Adipocyte (in vitro differentiated cells): ENCODE measurements at regions not wholly inside any gene's neighbourhood (a gene's known extent, or its start where the extent isn't known, plus 50 kb on each side); places are given as distances from the start of the nearest gene placed in this dataset.

Experiments
- DNase-seq: peaks from one replicate; pipeline ENCODE4 v3.0.0-alpha.2; 2015; ENCODE audit warnings: low read depth
- H3K27me3 ChIP-seq: replicated peaks from 2 replicates; pipeline ENCODE4 v1.7.0; 2013; ENCODE audit warnings: mild to moderate bottlenecking, low read length, moderate library complexity; ENCODE audit not compliant: control insufficient read depth, insufficient read depth
- H3K36me3 ChIP-seq: 2 replicates; pipeline ENCODE4 v1.7.0; 2013; ENCODE audit warnings: low read length, mild to moderate bottlenecking, moderate library complexity; ENCODE audit not compliant: control insufficient read depth, insufficient read depth, severe bottlenecking
- H3K4me1 ChIP-seq: 2 replicates; pipeline ENCODE4 v1.7.0; 2013; ENCODE audit warnings: mild to moderate bottlenecking, low read length, moderate library complexity; ENCODE audit not compliant: control insufficient read depth, insufficient read depth
- H3K4me3 ChIP-seq: 2 replicates; pipeline ENCODE4 v1.7.0; 2013; ENCODE audit warnings: mild to moderate bottlenecking, low read length, moderate library complexity
- H3K9ac ChIP-seq: 2 replicates; pipeline ENCODE4 v1.7.0; 2013; ENCODE audit warnings: mild to moderate bottlenecking, low read length, moderate library complexity
- H3K9me3 ChIP-seq: 2 replicates; pipeline ENCODE4 v1.7.0; 2013; ENCODE audit warnings: mild to moderate bottlenecking, low read length, moderate library complexity; ENCODE audit not compliant: control insufficient read depth

DNA sequence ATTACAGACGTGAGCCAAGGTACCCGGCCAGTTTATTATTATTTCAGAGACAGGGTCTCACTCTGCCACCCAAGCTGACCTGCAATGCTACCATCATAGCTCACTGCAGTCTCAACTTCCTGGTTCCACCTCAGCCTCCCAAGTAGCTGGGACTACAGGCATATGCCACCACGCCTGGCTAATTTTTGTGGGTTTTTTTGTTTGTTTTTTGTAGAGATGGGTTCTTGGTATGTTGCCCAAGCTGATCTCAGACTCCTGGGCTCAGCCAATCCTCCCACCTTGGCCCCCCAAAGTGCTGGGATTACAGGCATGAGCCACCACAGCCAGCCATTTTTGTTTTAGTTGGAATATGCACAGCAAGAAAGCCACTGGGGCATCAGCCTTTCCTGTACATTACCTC, 115.7 kb downstream of the MRM1 start:
- no peak overlapping the region for H3K9ac ChIP-seq
- H3K27me3 ChIP-seq = peaks cover 11% of the 10 kb centered on the region
- H3K4me1 ChIP-seq = no peaks in the 10 kb centered on the region
- no peaks in the 10 kb centered on the region for H3K9me3 ChIP-seq
- no peaks in the 10 kb centered on the region for H3K36me3 ChIP-seq
- H3K4me3 ChIP-seq = no peak overlapping the region
- no peak for DNase-seq

DNA sequence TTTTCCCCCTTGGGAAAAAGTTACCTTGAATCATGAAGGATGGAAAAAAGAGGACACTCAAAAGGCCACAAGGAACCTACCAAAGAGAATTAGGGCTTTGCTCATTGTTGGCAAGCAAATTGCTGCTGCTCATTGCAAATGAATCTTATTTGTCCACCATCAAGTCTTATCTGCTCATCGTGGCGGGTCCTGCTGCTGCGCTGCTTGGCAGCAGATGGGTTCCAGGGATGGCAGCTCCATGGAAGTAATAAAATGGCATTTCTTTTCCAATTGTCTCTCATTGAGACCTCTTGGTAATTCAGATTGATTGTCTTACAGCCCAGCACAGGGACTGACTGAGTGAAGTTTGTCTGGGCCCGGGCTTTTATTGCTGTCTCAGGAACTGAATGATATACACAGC, 118.7 kb downstream of the MRM1 start:
- Histone ChIP-seq H3K4me1 (no peaks in the 10 kb centered on the region), H3K27me3 (peaks cover 31% of the 10 kb centered on the region), H3K4me3 (no peak overlapping the region), H3K9me3 (no peaks in the 10 kb centered on the region), H3K9ac (no peak overlapping the region), H3K36me3 (no peaks in the 10 kb centered on the region)
- no peak for DNase-seq

DNA sequence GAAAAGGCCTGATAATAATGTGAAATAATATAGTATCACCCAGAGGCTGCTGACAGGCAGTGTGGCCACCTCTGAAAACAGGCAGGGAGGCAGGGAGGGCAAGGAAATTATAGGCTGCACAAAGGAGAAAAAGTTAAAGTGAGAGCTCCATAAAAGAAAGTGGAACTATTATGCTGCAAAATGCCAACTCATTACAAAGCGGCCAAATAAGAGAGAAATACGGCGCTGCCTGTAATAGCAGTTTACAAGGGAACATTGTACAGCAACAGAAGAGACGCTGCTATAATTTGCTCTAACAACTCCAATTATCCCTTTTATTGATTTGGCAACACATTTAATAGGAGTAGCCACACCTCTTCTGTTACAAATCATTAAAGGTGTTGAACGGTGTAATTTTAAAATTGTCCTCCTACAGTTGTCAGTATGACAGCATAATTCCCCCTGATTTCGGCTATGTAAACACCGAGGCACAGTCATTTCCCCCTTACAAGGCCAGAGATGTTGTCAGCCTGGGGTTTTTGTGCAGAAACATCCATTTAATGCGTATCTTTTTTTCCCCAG, 120.3 kb downstream of the MRM1 start:
- no peaks in the 10 kb centered on the region for H3K9me3 ChIP-seq
- H3K4me1 ChIP-seq = no peaks in the 10 kb centered on the region
- no peaks in the 10 kb centered on the region for H3K36me3 ChIP-seq
- no peak overlapping the region for H3K9ac ChIP-seq
- peaks cover 38% of the 10 kb centered on the region for H3K27me3 ChIP-seq
- H3K4me3 ChIP-seq = peak overlapping the region; percentile 69
- no peak for DNase-seq

DNA sequence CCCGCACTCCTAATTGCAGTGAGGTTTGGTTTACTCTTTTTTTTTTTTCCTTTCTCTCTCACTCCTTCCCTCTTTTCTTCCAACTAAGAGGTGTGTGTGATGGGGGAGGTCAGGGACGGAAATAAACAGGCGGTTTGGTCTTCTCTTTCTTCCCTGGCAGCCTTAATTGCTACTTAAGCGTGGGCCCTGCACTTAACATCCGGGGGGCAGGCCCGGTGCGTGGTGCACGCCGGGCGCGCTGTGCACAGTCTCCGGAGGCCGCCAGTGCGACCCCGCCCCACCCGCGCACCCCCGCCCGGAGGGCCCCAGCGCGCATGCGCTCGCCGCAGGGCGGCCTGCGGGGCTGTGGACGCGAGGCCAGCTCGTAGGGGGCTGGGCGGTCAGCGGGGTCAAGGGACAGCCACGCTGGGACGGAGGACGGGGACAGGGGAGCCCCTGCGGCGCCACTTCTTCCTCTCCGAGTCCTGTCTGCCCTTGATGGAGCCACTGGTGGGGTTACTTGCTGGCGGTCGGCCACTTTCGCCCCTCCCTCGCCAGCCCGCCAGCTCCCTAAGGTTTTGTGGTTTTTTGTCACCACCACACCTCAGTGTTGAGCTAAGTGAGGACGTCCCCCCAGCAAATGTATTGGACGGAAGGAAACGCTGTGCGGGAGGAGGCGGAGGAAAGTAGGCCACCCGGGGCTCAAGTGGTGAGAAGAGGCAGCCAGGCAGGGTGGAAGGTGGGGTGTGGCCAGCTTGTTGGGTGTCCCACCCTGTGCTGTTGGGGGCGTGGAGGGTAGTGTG, 120.9 kb downstream of the MRM1 start:
- Histone ChIP-seq H3K4me3 (peak overlapping the region; percentile 69), H3K9me3 (no peaks in the 10 kb centered on the region), H3K4me1 (no peaks in the 10 kb centered on the region), H3K36me3 (no peaks in the 10 kb centered on the region), H3K27me3 (peaks cover 44% of the 10 kb centered on the region), H3K9ac (peak overlapping the region; percentile 42)
- peak; percentile 14 for DNase-seq

DNA sequence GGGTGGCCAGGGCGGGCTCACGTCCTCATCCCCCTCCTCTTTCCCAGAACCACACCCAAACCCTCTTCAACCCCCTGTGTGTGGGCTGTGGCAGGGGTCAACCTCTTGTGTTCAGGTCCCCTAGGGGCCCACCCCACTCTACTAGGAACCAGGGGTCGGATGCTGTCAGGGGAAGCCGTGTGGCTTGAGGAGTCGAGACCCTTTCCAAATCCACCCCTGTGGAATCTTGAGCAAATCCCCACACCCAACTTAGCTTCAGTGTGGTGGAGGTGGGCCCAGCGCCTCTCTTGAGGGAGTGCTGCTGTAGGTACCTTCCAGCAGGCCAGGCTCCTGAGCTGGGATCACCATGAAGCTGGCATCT, 121.5 kb downstream of the MRM1 start:
- Histone ChIP-seq H3K9ac (no peak overlapping the region), H3K4me1 (no peaks in the 10 kb centered on the region), H3K27me3 (peaks cover 46% of the 10 kb centered on the region), H3K9me3 (no peaks in the 10 kb centered on the region), H3K4me3 (no peak overlapping the region), H3K36me3 (no peaks in the 10 kb centered on the region)
- DNase-seq = no peak

DNA sequence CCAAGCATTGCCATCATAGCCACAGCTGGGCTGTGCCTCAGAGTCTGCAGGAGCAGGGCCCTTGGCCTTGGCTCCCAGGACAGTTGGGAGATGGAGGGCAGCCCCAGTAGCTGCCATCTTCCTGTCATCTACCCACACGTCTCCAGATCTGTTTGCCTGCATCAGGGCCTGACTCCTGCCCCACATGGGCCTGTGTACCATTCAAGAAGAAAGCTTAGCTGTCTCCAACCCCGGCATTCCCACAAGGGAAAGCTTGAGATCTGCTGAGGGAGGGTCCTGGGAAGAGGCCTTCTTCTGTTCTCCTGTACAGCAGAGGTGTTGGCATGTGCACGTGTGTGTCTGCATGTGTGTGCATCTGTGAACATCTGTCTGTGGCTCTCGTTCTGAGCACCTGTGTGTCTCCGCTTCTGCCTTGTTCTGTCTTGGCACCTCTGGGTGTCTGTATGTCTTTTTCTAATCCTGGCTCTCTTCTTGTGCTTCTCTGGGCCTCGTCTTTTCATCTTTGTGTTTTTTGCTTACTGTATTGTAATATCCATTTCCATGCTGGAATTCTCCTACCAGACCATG, 122.2 kb downstream of the MRM1 start:
- no peak overlapping the region for H3K9ac ChIP-seq
- H3K36me3 ChIP-seq = no peaks in the 10 kb centered on the region
- no peak for DNase-seq
- peaks cover 50% of the 10 kb centered on the region for H3K27me3 ChIP-seq
- H3K9me3 ChIP-seq = no peaks in the 10 kb centered on the region
- no peak overlapping the region for H3K4me3 ChIP-seq
- H3K4me1 ChIP-seq = no peaks in the 10 kb centered on the region

DNA sequence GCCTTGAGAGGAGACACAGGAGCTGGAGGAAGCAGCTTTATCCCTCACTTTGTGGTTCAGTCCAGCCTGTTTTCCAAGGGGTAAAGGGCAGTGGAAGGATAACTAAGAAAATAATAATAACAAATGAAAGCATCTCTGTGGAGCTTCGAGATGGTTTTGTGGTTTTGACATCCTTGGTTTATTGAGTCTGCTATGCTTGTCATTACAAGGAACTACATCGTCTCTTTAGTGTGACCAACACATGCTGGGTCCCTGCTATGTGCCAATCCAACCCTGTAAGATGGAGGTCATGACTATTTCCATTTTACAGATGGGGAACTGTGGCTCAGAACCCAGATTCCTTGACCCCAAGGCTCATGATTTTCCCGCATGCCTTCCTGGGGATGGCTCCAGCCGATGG, 124.8 kb downstream of the MRM1 start:
- H3K9me3 ChIP-seq = no peaks in the 10 kb centered on the region
- no peak overlapping the region for H3K4me3 ChIP-seq
- no peaks in the 10 kb centered on the region for H3K4me1 ChIP-seq
- no peak overlapping the region for H3K9ac ChIP-seq
- H3K36me3 ChIP-seq = no peaks in the 10 kb centered on the region
- DNase-seq = no peak
- peaks cover 75% of the 10 kb centered on the region for H3K27me3 ChIP-seq

DNA sequence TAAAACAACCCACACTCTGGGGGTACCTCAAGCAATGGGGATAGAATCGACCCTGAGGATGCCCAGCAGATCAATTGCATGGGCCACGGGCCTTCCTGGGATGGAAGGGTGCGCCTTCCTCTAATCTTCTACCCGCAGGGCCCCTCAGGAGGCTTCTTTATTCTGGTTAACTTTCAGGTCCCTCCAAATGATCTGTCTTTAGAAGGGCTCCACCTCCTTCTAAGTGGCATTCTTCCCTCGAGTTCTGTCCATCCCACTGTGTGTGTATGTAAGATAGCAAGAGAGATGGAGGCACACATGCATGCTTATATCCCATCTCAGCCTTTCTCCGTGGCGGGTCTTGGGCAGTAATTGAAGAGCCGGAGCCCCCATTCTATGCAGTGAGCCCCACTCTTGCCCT, 125.7 kb downstream of the MRM1 start:
- Histone ChIP-seq H3K4me3 (no peak overlapping the region), H3K36me3 (no peaks in the 10 kb centered on the region), H3K9me3 (no peaks in the 10 kb centered on the region), H3K9ac (no peak overlapping the region), H3K4me1 (no peaks in the 10 kb centered on the region), H3K27me3 (peaks cover 79% of the 10 kb centered on the region)
- no peak for DNase-seq

DNA sequence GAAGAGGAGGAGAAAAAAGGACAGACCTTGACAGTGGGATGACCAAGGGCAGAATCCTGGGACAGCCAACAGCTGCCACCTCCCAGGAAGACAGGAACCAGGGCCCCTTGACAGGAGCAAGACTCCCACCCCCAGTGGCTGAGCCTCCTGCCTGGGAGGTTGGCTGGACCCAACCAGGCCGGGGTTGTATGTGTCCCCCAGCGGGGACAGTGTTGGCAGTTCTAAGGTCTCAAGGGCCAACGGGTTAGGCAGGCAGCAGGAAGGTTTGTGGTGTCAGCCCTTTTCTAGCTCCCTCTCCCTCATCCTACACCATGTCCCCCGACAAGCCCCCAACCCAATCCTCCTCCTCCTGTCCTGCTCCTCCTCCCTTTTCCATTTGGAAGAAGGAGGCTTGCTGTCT, 126.2 kb downstream of the MRM1 start:
- peaks cover 80% of the 10 kb centered on the region for H3K27me3 ChIP-seq
- no peaks in the 10 kb centered on the region for H3K4me1 ChIP-seq

DNA sequence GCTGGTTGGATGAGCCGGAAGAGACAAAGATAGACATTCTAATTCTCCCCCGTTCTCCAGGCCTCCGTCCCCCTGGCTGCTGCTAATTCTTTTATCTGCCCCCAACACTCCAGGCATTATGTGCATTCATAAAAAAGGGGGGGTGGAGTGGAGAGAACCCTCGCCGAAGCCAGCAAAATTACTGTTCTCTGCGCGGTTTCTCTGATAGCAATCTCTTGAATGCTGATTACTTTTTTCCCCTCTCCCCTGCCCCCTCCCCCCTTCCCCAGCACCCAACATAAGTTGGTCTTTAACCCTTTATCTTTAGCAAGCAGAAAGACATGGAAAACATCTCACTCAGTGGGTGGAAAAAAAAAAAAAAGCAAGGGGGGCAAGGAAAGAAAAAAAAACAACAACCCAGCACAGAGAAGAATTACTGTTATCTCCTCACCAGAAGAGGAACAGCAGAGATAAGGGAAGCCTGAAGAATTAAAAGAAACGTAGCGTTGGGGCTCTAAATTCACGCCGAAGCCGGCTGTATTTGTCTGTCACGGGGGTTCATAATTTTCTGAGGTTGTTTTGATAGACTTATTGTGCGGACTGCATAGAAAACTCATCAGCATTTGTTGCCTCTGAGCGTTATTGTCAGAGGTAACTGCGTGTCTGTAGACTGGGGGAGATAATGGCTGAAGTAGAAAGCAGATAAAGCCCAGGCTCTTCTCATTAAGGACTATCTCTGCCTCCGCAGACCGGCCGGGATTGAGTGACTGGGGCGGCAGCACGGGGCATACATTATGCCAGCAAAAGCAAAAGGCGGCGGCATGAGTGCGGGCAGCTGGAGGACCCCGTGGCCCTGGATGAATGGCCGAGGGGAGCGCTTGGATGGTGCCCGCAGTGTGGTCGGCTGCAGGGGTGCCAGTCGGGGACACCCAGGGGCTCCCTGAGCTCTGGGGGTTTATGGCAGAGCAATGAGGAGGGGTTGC, 126.9 kb downstream of the MRM1 start:
- Histone ChIP-seq H3K4me3 (no peak overlapping the region), H3K4me1 (no peaks in the 10 kb centered on the region), H3K36me3 (no peaks in the 10 kb centered on the region), H3K9me3 (no peaks in the 10 kb centered on the region), H3K27me3 (peaks cover 80% of the 10 kb centered on the region), H3K9ac (no peak overlapping the region)
- no peak for DNase-seq

More for the DNA sequence above, 126.2 kb downstream of the MRM1 start:
- DNase-seq = no peak
- Histone ChIP-seq H3K9ac (no peak overlapping the region), H3K4me3 (no peak overlapping the region), H3K9me3 (no peaks in the 10 kb centered on the region), H3K36me3 (no peaks in the 10 kb centered on the region)
